Fibroblast of skin of left biceps (primary cell): ENCODE measurements at regions not wholly inside any gene's neighbourhood (a gene's known extent, or its start where the extent isn't known, plus 50 kb on each side); places are given as distances from the start of the nearest gene placed in this dataset.
"Not testable (repeated sequence)": the region's sequence is repeated elsewhere in the genome, so short reads cannot be mapped to it uniquely, and the experiment has no call there.

Experiments used
- DNase-seq, 2 experiments: peaks; one replicate each; pipeline ENCODE4 v3.0.0-alpha.2; 2013; ENCODE audit warnings: low read depth in 2 of 2

DNA sequence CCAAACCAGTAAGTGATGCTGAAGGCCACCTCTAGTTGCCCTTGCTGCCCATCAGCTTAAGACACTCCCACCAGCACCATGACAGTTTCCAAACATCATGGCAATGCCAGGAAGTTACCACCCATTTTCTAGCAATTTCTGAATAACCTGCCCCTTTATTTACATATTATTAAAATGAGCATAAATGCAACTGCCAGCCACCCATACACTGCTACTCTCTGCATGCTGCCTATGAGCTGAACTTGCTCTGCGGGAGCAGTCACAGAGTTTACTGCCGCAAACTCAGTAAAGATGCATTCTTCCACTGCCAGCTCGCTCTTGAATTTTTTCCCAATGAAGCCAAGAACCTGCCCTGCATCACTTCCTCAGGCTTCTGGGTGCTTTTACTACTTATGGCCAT is 212.6 kb downstream of the SH2D4B start:
- no peak for DNase-seq

- DNase-seq, result no peak
Observed at GRCh38 chr10:80751940-80752339, 214.2 kb downstream of the SH2D4B start.

DNA sequence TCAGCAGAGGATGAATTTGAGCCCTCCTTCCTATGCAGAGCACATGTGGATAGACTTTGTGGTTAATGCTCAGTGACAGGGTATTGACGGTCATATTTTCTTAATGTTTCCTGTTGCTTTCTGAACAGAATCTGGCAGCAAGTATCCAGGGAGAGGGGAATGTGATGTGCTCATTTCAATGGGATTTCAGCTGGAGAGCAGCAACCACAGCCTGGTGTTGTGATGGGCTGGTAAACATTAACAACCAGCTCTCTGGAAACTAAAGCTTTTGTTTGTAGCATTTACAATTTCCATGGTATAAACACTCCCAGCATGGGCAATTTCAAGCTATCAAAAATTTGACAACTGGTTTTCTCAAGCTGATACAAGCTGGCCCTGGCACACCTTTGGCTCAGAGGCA is 215.9 kb downstream of the SH2D4B start:
- no peak for DNase-seq

DNA sequence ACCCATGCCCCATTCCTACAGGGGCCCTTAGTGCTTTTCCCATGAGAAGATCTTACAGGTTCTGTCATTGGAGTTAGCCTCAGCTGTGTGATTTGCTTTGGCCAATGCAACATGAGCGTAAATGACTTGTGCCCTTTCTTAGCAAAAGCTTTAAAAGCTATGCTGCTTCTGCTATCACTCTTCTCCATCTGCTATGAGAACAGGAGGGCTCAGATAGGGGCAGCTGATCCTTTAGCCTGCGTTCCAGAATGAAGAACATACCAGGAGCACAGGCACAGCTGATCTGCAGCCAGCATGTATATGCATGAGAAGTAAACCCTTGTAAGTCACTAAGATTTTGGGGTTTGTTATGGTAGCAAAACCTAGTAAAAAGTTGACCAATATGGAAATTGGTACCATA is 218.2 kb downstream of the SH2D4B start:
- DNase-seq, result no peak

DNA sequence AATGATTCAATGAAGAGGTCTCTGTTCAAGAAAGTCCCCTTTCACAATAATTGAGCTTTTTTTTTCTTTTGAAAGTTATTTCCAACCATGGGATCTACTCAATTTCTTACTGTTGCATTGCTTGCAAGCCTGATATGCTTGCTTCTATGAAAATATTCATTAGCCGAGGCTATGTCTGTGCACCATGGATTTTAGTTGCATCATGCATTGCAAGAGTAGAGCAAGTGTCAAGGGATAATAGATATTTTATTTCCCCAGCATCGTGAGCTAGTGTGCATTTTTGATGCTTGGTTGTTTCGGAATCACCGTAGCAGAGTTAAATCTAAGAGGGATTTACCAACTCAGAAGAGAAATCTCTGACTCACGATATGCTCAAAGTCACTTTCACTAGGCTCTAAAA is 222.0 kb downstream of the SH2D4B start:
- no peak for DNase-seq

DNA sequence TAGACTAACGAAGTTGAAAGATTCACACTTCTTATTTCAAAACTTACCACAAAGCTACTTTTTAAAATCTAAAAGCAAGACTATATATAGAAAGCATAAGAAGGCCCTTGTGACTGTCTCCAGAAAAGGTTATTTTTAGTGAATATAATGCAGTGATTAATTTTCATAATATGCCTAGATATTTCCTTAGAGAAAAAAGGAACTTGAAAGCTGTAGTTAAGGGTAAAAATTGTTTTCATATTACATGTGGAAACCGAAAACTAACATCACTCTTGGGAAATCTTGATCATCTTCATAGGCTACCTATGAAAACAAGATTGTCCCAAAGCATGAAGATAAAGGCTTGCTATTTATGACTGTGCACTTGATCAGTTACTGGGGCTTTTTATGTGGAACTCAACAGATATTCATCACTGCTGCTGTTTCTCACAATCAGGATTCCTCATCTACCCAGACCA is 223.2 kb downstream of the SH2D4B start:
- no peak for DNase-seq

DNA sequence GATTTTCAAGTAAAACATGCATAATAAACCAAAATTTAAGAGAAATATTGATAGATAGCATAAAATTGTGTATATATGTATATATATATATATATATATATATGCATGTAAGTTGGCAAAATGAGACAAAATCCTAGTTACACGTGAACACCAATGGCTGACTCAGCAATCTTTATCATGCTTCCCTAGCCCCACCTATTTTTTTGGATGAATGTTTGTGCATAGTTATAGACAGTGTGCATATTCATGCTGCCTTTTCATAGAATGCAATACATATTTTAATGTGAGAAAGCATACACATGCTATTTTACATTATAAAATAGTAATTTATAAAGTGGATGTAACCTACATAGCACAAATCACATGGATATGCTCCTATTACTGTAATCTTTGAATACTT is 230.3 kb downstream of the SH2D4B start:
- DNase-seq, result no peak

DNA sequence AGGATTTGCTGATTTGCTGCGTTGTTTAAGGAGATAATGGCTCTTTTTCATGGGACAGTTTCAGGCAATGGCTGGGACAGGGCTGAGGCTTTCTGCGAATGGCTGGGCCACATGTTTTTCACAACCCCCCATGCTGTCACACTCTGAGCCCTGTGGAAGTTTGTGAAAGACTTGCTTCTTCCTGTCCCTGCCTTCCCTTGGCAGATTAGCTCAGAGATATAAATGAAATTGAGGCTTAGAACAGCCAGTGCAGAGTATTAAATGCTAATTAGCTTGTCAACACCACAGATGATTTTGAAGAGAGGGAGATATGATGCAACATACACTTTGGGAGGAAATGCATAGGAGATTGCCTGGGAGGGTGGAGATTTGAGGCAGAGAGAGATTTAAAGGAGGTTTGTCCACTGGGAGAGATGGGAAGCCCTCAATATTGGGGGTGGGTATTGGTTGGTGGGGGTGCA is 232.0 kb downstream of the SH2D4B start:
- DNase-seq, result no peak

DNA sequence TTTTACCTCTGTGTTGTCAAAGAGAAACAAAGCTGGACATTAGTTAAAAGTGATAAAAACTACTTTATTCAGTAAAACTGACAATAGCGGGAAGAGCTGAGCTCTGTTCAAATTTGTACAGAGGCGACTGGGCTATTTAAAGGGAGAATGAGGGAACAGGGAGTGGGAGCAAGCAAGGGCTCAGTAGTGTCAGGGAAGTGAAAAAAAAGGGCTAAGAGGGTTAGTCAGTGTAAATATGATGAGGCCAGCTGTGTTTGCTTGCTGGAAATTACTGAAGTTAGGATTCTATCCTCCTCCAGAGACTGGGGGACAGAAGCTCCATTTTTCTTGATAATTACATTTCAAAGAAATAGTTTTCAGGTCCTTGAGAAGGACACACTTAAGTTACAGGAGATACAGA is 232.5 kb downstream of the SH2D4B start:
- no peak for DNase-seq

GRCh38 chr10:80771285-80771684 is 233.6 kb downstream of the SH2D4B start:
- no peak for DNase-seq

DNA sequence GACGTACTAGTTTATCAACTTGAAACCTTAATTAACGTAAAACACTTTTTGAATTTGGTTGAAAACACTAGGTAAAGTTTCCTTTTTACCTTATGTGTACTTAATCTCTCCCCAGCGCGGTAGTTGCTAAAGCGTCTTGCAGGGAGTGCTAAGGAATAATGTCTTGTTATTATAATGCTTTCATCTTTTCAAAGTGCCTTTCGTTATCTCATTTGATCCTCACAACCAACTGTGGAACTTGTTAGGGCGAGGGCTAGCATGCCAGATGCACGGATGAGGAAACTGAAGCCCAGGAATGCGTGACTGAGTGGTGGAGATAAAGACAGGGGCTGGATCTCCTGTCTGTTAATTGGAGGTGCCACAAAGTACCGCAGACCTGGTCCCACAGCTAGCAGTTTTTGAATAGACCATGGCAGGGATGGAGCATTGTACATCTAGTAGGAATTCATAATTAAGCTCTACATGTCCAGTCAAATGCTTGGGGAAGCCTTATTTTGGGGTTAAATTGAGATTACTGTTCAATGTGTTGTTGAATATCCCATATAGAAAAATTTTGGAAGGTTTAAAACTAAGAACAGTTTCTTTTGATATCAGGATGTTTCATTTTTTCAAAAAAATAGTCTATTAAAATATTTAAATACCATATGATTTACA is 234.3 kb downstream of the SH2D4B start:
- no peak for DNase-seq

GRCh38 chr10:80772596-80772995 is 234.9 kb downstream of the SH2D4B start:
- DNase-seq, result no peak

DNA sequence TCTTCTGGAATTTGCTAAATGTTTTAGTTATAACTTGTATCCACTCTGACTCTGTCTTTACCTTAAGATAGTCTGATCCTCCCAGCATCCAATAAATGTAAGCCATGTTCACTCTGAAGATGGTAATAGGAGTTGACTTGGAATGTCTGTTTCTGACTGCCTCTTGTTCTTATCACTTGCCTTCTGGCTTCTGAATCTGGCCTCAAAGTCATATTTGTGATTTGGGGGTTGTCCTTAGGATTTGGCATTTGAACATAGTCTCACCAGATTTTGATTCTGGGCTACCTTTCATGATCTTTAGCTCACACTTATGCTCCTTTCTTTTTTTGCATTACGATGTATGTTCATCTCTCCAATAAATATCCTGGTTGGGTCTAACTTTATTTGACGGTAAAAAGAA is 247.0 kb downstream of the SH2D4B start:
- no peak for DNase-seq

DNA sequence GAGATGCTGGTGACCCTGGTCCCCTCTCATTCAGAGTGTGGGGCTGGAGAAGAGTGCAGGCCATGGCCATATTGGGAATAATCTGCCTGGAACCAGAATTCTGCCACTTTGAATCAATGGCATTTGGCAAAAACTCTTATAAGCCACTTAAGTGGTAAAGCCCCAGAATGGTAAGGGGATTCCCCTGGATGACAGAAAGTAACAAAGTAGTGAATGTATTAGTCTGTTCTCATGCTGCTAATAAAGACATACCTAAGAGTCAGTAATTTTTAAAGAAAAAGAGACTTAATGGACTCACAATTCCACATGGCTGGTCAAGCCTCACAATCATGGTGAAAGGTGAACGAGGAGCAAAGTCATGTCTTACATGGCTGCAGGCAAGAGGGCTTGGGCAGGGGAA is 248.6 kb downstream of the SH2D4B start:
- no peak for DNase-seq

DNA sequence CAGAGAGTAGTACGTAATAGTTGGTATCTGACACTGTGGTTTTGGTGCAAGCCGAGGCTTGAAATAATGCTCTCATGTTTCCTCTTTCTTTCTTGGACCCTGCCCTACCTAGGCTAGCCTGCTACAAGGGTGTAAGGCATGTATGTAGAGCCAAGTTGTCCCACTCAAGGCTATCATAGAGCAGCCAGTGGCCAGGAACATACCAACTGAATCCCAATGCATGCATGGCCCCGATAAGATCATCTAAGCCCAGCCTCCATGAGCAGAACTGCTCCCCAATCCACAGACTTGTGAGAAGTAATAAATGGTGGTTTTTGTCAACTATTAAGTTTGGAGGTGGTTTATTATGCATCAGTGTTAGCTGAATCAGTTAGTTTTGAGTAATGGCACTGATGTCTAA is 250.2 kb downstream of the SH2D4B start:
- DNase-seq, result no peak

DNA sequence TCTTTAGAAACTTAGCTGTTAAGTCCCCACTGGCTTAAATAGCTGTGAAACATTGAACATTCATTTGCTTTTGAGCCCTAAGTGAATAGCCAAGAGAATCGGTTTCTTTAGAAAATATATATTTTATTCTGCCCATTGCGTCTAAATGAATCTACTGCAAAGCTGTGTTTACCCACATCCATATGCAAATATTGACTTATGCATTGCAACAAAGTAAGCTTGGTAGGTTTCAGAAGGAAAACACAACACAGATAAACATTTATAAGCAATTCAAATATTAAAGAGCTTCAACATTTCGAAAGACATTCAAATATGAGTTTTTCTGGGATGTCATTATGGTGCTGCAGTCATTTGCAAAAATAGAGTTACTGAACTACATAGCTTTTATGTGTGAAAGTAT is 257.3 kb downstream of the SH2D4B start:
- DNase-seq, result no peak

DNA sequence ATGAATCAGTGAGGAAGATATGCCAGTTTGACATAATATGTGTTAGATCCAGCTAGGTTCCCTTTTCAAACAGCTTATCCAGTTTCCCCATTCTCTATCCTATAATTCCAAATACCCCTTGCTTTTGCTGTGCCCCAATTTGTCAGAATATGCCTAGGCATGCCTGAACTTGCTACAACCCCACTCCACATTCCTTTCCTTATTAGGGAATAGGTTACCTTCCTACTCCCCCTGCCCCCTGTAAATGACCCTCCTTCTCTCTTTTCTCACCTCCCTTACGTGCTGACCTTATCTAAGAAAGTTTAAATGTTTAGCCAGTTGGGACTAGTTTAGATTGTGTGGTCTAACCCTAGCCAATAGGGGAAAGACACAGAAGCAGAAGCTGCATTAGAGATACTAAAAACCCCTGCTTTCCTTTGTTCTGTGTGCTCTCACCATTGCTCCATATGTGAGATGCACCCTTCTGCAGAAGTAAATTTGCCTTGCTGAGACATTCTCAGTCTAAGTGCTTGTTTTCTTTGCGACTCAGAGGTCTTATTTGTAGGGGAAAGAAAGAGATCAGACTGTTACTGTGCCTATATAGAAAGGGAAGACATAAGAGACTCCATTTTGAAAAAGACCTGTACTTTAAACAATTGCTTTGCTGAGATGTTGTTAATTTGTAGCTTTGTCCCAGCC is 267.8 kb downstream of the SH2D4B start:
- DNase-seq, result no peak

GRCh38 chr10:80814147-80814652 is 276.5 kb downstream of the SH2D4B start:
- no peak for DNase-seq

- no peak for DNase-seq
Observed at GRCh38 chr10:80829151-80829550, 291.4 kb downstream of the SH2D4B start.

DNA sequence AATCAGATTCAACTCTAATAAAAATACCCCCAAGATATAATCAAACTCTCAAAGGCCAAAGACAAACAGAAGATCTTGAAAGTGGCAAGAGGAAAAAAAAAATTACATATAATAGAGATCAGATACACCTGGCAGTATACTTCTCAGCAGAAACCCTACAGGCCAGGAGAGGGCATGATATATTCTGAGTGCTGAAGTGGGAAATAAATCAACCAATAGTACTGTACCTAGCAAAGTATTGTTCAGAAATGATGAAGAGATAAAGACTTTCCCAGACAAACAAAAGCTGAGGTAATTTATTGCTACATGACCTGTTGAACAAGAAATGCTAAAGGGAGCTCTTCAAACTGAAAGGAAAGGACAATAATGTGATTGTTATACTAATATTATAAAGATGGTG is 291.9 kb downstream of the SH2D4B start:
- DNase-seq, result no peak

- not testable (repeated sequence) for DNase-seq
Observed at GRCh38 chr10:80832693-80833092, 295.0 kb downstream of the SH2D4B start.

- no peak for DNase-seq
Observed at GRCh38 chr10:80855348-80855971, 317.8 kb downstream of the SH2D4B start.

GRCh38 chr10:80856186-80856585 is 318.5 kb downstream of the SH2D4B start:
- DNase-seq, result no peak
